ENCODE measurements at regions not wholly inside any gene's neighbourhood (a gene's known extent, or its start where the extent isn't known, plus 50 kb on each side); places are given as distances from the start of the nearest gene placed in this dataset.

GRCh38 chr10:83164156-83164555, 975.2 kb upstream of the GHITM start:
- no peak for DNase-seq (ENCODE audit: low read depth in 4 of 4, low spot score in 1 of 4)

- DNase-seq (ENCODE audit: low read depth in 4 of 4, low spot score in 1 of 4), result no peak
Measured at GRCh38 chr10:83165265-83165664, 974.0 kb upstream of the GHITM start.

GRCh38 chr10:83166344-83166743, 973.0 kb upstream of the GHITM start:
- DNase-seq (ENCODE audit: low read depth in 4 of 4, low spot score in 1 of 4), result no peak

DNA sequence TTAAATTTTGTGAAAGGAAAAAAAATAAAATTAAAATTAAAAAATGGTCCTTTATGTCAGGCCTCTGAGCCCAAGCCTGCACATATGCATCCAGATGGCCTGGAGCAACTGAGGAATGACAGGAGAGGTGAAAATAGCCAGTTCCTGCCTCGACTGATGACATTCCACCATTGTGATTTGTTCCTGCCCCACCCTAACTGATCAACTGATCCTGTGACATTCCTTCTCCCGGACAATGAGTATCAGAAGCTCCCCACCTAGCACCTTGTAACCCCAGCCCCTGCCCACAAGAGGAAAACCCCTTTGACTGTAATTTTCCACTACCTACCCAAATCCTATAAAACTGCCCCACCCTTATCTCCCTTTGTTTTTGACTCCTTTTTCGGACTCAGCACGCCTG, 972.2 kb upstream of the GHITM start:
- no peak for DNase-seq (ENCODE audit: low read depth in 4 of 4, low spot score in 1 of 4)

GRCh38 chr10:83176901-83177300, 962.4 kb upstream of the GHITM start:
- no peak for DNase-seq (ENCODE audit: low read depth in 4 of 4, low spot score in 1 of 4)

DNA sequence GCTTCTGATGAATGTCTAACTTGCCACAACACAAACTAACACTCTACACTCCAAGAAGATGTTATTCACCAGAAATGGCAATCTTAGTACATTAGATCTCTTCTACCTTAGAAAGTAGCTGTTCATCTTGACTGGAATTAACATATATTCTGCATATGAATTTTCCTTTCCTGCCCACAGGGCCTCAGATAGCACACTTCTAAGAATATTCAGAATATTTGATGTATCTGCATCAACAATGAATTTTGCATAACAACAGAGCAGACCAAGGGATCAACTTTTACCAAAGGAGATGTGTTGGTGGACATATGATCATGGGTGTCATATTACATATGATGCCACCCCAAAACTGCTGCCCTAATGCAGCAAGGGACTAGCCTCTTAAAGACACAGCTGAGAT, 960.8 kb upstream of the GHITM start:
- no peak for DNase-seq (ENCODE audit: low read depth in 4 of 4, low spot score in 1 of 4)

DNA sequence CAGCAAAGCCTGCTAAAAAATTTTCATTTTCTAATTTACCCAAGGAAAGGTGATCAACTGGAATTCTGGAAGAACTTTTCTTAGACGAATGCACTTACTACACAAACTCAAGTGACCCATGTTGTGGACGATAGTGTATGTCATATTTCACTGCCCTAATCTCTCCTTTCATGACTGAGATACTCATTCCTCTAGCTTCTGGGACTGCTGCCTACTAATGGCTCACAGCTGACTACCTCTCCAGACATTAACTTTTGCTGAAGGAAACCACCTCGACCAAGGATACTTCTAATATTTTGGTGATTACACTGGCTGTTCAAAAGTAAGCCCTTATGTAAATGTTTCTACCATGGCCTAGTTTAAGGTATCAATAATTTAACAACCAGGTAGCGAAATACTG, 959.9 kb upstream of the GHITM start:
- no peak for DNase-seq (ENCODE audit: low read depth in 4 of 4, low spot score in 1 of 4)

DNA sequence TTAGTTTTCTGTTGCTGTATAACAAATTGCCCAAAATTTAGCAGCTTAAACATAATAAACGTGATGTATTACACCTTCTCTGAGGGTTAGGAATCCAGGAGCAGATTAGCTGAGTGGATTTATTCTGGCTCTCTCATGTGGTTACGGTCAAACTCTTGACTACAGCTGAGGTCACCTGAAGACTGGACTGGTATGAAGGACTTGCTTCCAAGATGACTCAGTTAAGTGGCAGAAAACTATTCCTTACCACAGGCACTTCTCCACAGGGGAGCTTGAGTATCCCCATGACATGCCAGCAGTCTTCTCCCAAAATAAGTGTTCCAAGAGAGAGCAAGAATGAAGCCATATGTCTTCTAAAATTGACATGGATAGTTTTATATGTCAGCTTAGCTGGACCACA, 957.2 kb upstream of the GHITM start:
- no peak for DNase-seq (ENCODE audit: low read depth in 4 of 4, low spot score in 1 of 4)

- DNase-seq (ENCODE audit: low read depth in 4 of 4, low spot score in 1 of 4), result no peak
Measured at GRCh38 chr10:83184641-83185040, 954.7 kb upstream of the GHITM start.

DNA sequence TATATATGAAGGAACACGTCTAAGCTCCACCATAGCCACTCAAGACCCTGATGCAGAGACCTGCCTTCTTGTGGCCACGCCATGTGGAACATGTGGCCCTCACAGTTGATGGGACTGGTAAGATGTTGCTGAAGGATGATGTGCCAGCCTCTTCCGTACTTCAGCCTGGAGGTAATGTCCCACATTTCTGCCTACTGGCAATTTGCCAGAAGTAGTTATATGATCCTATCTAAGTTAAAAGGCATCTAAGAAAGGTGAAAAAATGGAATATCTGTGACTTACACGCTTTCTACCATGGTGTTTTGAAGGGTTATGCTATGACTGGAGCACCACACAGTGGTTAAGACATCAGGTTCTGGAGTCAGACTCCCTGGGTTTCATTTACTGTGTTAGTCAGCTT, 948.7 kb upstream of the GHITM start:
- no peak for DNase-seq (ENCODE audit: low read depth in 4 of 4, low spot score in 1 of 4)

DNA sequence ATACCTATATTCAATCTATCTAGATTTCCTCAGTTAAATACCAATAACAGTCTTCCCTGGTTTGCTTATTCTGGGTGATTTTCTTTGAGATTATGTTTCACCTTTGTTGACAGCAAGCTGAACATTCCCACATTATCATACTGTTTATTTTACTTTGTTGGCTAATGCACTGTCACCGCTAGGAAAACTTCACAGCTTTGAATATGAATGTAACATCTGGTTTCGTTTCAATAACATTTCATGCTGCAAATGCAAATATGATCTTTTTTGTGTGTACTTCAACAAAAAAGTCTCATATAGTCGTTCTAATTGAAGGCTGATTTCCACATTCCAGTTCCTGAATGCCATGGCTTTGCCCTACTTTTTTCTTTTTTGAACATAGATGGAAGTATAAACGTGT, 946.3 kb upstream of the GHITM start:
- DNase-seq (ENCODE audit: low read depth in 4 of 4, low spot score in 1 of 4), result no peak

- no peak for DNase-seq (ENCODE audit: low read depth in 4 of 4, low spot score in 1 of 4)
Measured at GRCh38 chr10:83195021-83195420, 944.3 kb upstream of the GHITM start.

GRCh38 chr10:83199374-83199773, 939.9 kb upstream of the GHITM start:
- DNase-seq (ENCODE audit: low read depth in 4 of 4, low spot score in 1 of 4), result no peak

DNA sequence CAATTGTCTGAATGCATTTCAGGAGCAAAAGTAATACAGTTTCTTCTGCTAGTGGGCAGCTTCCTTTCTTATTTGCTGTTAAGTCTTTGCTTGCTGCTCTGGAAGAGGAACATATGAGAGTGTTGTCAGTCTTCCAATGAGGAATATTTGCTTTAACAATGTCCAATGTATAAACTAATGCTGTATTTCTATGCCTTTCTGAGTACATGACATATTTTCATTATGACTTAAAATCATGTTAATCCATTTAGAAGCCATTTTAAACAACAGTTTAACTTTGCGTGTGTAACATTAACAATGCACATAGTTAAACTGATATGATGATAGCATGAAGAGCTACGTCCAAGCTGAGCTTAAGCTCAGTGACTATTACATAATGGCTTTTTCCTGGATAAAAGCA, 933.4 kb upstream of the GHITM start:
- no peak for DNase-seq (ENCODE audit: low read depth in 4 of 4, low spot score in 1 of 4)

DNA sequence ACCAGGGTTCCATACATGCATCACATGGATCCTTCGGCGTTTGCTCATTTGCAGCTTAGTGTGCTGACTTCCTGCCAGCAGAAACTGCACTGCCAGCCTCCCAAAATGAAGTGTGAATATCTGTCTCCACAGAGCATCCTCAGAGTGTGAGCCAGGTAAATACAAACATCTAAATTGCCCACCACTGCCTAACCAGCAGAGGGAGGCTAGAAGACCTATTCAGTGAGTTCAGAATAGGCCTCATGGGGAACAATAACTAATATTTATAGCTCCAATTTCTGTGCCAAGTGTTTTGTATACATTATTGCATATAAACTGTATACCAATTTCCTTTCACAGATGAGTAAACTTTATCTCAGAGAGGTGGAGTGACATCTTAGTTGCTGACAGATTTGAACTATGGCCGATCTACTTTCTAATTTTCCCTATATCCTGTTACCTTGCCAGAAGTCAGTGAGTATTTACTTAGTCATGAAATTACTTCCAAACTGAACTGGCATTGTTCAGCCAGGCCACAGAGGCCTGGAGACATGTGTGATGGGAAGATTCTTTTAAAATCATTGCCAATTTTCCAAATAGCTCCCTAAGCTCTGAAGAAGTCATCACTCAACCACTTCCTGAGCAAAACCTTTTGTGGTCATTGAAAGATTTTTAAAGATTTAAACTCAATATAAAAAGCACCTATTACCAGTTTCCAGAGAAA, 926.5 kb upstream of the GHITM start:
- DNase-seq (ENCODE audit: low read depth in 4 of 4, low spot score in 1 of 4), result no peak

DNA sequence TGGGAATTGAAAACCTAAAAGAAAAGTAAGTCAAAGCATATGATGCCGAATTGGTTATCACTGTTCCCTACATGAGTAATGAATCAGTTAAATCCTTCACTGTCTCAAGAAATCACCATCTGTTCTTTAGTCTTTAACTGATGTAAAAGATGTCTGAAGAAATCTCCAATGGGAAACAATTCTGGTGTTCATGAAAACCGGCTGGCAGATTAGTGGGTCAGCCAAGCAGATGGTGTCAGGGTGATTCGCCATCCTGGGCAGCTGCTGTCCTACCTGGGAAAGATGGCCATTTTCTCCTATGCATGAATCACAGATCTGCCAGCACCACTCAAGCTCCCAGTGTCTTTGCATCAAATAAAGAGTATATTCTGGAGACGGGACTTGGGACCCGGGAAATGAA, 925.2 kb upstream of the GHITM start:
- DNase-seq (ENCODE audit: low read depth in 4 of 4, low spot score in 1 of 4), result no peak

GRCh38 chr10:83218205-83218604, 921.1 kb upstream of the GHITM start:
- no peak for DNase-seq (ENCODE audit: low read depth in 4 of 4, low spot score in 1 of 4)

DNA sequence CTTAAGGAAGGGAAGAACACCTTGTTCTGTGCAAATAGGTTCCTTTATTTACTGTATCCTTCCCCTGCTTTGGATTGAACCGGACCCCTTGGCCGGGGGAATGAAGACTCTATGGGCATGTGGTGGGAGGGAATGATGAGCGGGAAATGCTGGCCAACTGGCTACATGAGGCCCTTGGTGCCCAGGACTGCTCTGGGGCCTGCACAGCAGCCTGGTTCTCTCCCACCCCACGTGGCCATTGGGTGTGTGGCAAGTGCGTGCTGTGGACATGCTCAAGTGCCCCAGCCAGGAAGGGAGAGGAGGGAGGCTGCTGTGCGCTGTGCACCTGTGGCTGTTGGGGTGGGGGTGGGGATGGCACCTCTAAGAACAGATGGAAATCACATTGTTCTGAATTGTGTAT, 917.0 kb upstream of the GHITM start:
- no peak for DNase-seq (ENCODE audit: low read depth in 4 of 4, low spot score in 1 of 4)

DNA sequence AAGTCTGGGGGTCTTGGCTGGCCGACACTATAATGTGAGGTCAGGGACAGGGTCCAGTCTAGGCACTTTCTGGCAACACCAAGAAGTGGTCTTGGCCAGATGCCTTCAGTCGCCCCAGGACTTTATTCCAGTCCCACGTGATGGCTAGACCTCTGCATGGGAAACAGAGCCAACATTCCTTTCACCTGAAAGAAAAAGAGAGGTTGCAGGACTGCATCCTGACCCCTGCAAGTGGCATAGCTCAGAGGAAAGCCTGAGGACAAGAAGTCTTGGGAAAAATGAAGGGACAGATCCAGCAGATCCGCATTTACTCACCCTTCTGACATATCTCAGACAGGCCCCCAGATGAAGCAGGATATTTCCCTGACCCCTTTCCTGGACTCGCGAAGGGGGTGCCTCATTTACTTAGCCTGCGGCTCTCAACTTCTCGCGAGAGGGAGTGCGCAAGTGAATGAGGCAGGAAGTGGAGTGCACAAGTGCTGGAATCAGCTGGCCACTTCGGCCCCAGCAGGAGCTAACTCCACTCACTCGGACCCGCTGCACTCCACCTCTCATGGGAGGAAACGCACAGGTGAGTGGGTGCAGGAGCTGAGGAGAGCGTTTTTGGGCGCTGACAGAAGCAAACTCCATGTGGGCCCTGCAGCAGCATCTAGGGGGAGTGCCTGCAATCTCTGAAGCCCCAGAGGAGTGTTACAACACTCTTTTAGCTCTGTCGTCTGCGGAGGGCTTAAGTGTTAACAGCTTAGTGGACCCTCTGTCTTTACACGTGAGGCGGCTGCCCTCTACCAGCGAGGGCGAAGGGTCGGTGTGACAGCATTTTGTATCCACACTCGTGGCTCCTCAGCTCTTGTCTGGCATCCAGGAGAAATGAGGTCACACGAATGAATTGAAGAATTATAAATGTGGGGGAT, 916.2 kb upstream of the GHITM start:
- no peak for DNase-seq (ENCODE audit: low read depth in 4 of 4, low spot score in 1 of 4)

DNA sequence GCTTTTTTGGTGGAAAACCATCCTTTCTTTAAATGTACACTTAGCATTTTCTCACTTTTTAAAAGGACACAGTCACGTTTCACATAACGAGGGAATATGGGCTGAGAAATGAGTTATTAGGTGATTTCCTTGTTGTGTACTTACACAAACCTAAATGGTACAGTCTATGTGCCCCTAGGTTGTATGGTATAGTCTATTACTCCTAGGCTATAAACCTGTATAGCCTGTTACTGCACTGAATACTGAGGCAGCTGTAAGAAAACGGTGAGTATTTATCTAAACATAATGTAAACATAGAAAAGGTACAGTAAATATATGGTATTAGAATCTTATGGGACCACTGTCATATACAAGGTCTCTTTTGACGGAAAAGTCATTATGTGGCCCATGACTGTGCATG, 913.5 kb upstream of the GHITM start:
- DNase-seq (ENCODE audit: low read depth in 4 of 4, low spot score in 1 of 4), result no peak

DNA sequence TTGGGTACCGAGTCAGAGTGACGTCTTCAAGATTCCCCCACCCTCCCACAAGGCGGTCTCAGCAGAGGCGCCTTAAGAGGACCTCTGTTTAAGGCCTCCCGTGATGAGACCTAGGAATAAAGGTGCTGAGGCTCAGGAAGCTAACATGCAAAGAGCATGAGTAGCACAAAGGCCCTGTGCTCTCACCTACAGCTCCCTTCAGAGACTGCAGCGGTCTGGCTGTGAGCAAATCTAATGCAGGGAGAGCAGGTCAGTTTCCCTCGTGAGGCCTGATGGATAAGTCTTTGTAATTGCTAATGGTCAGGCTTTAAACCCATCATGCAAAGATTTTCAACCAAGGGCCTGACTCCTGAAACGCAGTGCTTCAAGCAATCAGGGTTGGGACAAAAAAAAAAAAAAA, 909.3 kb upstream of the GHITM start:
- DNase-seq (ENCODE audit: low read depth in 4 of 4, low spot score in 1 of 4), result no peak

GRCh38 chr10:83233691-83234090, 905.6 kb upstream of the GHITM start:
- DNase-seq (ENCODE audit: low read depth in 4 of 4, low spot score in 1 of 4), result no peak
